ENCODE measurements at regions not wholly inside any gene's neighbourhood (a gene's known extent, or its start where the extent isn't known, plus 50 kb on each side); places are given as distances from the start of the nearest gene placed in this dataset.

GRCh38 chr6:37104824-37105147 lies 65.2 kb upstream of the PIM1 start:
- TF ChIP-seq TAF1 (IDR thresholded peaks at IDR 0.05; ENCODE audit: low read depth, low read length) (no peak), POU2F2 (IDR thresholded peaks at IDR 0.05; ENCODE audit: low read depth, low read length) (no peak), SPI1 (IDR thresholded peaks at IDR 0.05; ENCODE audit: low read depth, low read length) (no peak), POLR2AphosphoS5 (IDR thresholded peaks at IDR 0.05; ENCODE audit: low read depth, low read length) (no peak), POLR2A (IDR thresholded peaks at IDR 0.05; ENCODE audit: low read depth, low read length) (no peak)
- DNase-seq (ENCODE audit: insufficient read length, low spot score) (no peak), FAIRE-seq (no peak)

- DNase-seq (ENCODE audit: insufficient read length, low spot score) = no peak
- no peak for FAIRE-seq
Observed at GRCh38 chr6:37105148-37106050, 64.6 kb upstream of the PIM1 start.

GRCh38 chr6:37106051-37106363 lies 63.9 kb upstream of the PIM1 start:
- DNase-seq (ENCODE audit: insufficient read length, low spot score) (no peak), FAIRE-seq (no peak)
- TF ChIP-seq POLR2AphosphoS5 (IDR thresholded peaks at IDR 0.05; ENCODE audit: low read depth, low read length) (no peak), POU2F2 (IDR thresholded peaks at IDR 0.05; ENCODE audit: low read depth, low read length) (no peak), POLR2A (IDR thresholded peaks at IDR 0.05; ENCODE audit: low read depth, low read length) (no peak), PAX5 (IDR thresholded peaks at IDR 0.05; ENCODE audit: insufficient read depth, low read length, severe bottlenecking) (no peak), TAF1 (IDR thresholded peaks at IDR 0.05; ENCODE audit: low read depth, low read length) (no peak), SPI1 (IDR thresholded peaks at IDR 0.05; ENCODE audit: low read depth, low read length) (no peak)

More at GRCh38 chr6:37105148-37106050, 64.6 kb upstream of the PIM1 start:
- TF ChIP-seq TAF1 (IDR thresholded peaks at IDR 0.05; ENCODE audit: low read depth, low read length) = no peak
- TF ChIP-seq SPI1 (IDR thresholded peaks at IDR 0.05; ENCODE audit: low read depth, low read length) = no peak
- no peak for TF ChIP-seq POU2F2 (IDR thresholded peaks at IDR 0.05; ENCODE audit: low read depth, low read length)
- TF ChIP-seq POLR2AphosphoS5 (IDR thresholded peaks at IDR 0.05; ENCODE audit: low read depth, low read length) = no peak
- TF ChIP-seq POLR2A (IDR thresholded peaks at IDR 0.05; ENCODE audit: low read depth, low read length) = no peak
- TF ChIP-seq PAX5 (IDR thresholded peaks at IDR 0.05; ENCODE audit: insufficient read depth, low read length, severe bottlenecking) = no peak

DNA sequence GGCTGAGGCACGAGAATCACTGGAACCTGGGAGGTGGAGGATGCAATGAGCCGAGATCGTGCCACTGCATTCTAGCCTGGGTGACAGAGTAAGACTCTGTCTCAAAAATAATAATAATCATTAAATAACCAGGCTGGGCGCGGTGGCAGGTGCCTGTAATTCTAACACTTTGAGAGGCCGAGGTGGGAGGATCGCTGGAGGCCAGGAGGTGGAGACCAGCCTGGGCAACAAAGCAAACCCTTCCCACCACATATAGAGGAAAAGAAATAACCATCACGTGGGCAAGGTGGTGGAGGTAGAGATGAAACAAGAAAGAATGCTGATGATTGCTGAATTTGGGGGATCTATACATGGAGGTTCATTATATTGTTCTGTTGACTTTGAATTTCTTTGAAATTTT lies 63.4 kb upstream of the PIM1 start:
- TF ChIP-seq POLR2AphosphoS5 (IDR thresholded peaks at IDR 0.05; ENCODE audit: low read depth, low read length) (no peak), POU2F2 (IDR thresholded peaks at IDR 0.05; ENCODE audit: low read depth, low read length) (no peak), SPI1 (IDR thresholded peaks at IDR 0.05; ENCODE audit: low read depth, low read length) (no peak), PAX5 (IDR thresholded peaks at IDR 0.05; ENCODE audit: insufficient read depth, low read length, severe bottlenecking) (no peak), TAF1 (IDR thresholded peaks at IDR 0.05; ENCODE audit: low read depth, low read length) (no peak), POLR2A (IDR thresholded peaks at IDR 0.05; ENCODE audit: low read depth, low read length) (no peak)
- FAIRE-seq = no peak
- DNase-seq (ENCODE audit: insufficient read length, low spot score) = no peak

- no peak for DNase-seq (ENCODE audit: insufficient read length, low spot score)
- TF ChIP-seq TAF1 (IDR thresholded peaks at IDR 0.05; ENCODE audit: low read depth, low read length) (no peak), POLR2A (IDR thresholded peaks at IDR 0.05; ENCODE audit: low read depth, low read length) (no peak), PAX5 (IDR thresholded peaks at IDR 0.05; ENCODE audit: insufficient read depth, low read length, severe bottlenecking) (no peak), POLR2AphosphoS5 (IDR thresholded peaks at IDR 0.05; ENCODE audit: low read depth, low read length) (no peak), SPI1 (IDR thresholded peaks at IDR 0.05; ENCODE audit: low read depth, low read length) (no peak), POU2F2 (IDR thresholded peaks at IDR 0.05; ENCODE audit: low read depth, low read length) (no peak)
- no peak for FAIRE-seq
Observed at GRCh38 chr6:37106982-37107491, 62.9 kb upstream of the PIM1 start.

- no peak for DNase-seq (ENCODE audit: insufficient read length, low spot score)
- FAIRE-seq = no peak
- TF ChIP-seq POLR2AphosphoS5 (IDR thresholded peaks at IDR 0.05; ENCODE audit: low read depth, low read length) (no peak), TAF1 (IDR thresholded peaks at IDR 0.05; ENCODE audit: low read depth, low read length) (no peak), POLR2A (IDR thresholded peaks at IDR 0.05; ENCODE audit: low read depth, low read length) (no peak), PAX5 (IDR thresholded peaks at IDR 0.05; ENCODE audit: insufficient read depth, low read length, severe bottlenecking) (no peak), POU2F2 (IDR thresholded peaks at IDR 0.05; ENCODE audit: low read depth, low read length) (no peak), SPI1 (IDR thresholded peaks at IDR 0.05; ENCODE audit: low read depth, low read length) (no peak)
Observed at GRCh38 chr6:37109714-37110499, 60.0 kb upstream of the PIM1 start.

DNA sequence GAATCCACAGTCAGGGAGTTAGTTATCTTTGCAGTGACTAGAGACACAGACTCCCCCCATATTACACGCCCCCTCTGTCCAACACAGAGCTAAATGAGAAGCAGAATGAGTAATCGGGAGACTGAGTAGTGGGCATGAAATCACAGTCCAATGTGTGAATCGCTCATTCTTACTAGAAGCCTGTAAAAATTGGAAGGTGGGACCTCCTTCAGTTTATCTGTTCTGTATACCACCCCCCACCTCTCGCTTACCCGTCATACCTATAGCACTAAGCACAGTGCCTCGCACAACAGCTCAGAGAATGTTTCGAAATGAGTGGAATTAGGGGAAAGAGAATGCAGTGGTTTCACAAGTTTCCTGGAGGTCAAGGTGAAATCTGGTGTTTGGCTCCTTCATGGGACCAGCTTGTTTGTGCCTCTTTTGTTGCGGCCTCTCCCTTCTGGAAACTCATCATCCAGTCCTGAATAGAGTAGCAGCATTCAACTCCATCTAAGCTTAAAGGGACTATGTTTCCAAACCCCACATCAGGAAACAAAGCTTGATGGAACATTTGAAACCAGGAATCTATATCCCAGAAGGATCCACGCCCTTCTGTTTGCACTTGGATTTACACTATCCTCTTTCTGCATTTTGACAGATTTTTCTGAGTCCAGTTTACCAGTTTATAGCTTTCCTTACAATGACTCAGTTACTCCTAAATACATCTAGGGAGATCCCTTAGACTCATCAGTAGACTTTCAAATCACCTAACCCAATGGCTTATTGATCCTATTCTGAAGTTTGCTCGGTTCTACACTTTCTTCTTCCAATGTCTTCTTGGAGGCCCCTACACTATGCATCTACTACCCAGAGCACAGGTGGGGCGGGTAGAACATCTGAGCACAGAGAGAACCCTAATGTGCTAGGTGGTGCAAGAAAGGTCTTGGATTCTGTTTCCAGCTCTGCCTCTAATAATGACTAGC lies 59.2 kb upstream of the PIM1 start:
- no peak for TF ChIP-seq POLR2A (IDR thresholded peaks at IDR 0.05; ENCODE audit: low read depth, low read length)
- no peak for TF ChIP-seq PAX5 (IDR thresholded peaks at IDR 0.05; ENCODE audit: insufficient read depth, low read length, severe bottlenecking)
- TF ChIP-seq TAF1 (IDR thresholded peaks at IDR 0.05; ENCODE audit: low read depth, low read length) = no peak
- DNase-seq (ENCODE audit: insufficient read length, low spot score) (no peak), FAIRE-seq (no peak)

- no peak for DNase-seq (ENCODE audit: insufficient read length, low spot score)
- TF ChIP-seq POU2F2 (IDR thresholded peaks at IDR 0.05; ENCODE audit: low read depth, low read length) (no peak), PAX5 (IDR thresholded peaks at IDR 0.05; ENCODE audit: insufficient read depth, low read length, severe bottlenecking) (no peak), POLR2AphosphoS5 (IDR thresholded peaks at IDR 0.05; ENCODE audit: low read depth, low read length) (no peak), POLR2A (IDR thresholded peaks at IDR 0.05; ENCODE audit: low read depth, low read length) (no peak), TAF1 (IDR thresholded peaks at IDR 0.05; ENCODE audit: low read depth, low read length) (no peak), SPI1 (IDR thresholded peaks at IDR 0.05; ENCODE audit: low read depth, low read length) (no peak)
- FAIRE-seq = no peak
Observed at GRCh38 chr6:37113976-37114375, 56.0 kb upstream of the PIM1 start.
